OCI-LY3 (cell line): ENCODE measurements at regions not wholly inside any gene's neighbourhood (a gene's known extent, or its start where the extent isn't known, plus 50 kb on each side); places are given as distances from the start of the nearest gene placed in this dataset.

ENCODE experiments used
- CTCF ChIP-seq: fragments of 200-600, 300-600 bp; sonication (generic); IDR thresholded peaks from 2 replicates; pipeline ENCODE4 v1.5.1; 2014; ENCODE audit warnings: antibody characterized with exemption, low read length, low read depth
- EZH2phosphoT487 ChIP-seq: fragments of 200-600 bp; shearing (Covaris generic); IDR thresholded peaks from 2 replicates; pipeline ENCODE4 v1.6.1; 2018; ENCODE audit warnings: antibody characterized with exemption, mixed run types, low read depth

GRCh38 chr1:47630346-47630745 lies 192.5 kb downstream of the FOXD2 start:
- no peak for TF ChIP-seq CTCF
- no peak for TF ChIP-seq EZH2phosphoT487
